Panc1 (cell line): ENCODE measurements at regions not wholly inside any gene's neighbourhood (a gene's known extent, or its start where the extent isn't known, plus 50 kb on each side); places are given as distances from the start of the nearest gene placed in this dataset.

Experiments
- ATAC-seq: fragments of 200-7000 bp; cut with Tn5 transposase; 2 replicates; pipeline ENCODE4 v1.9.1; 2020; ENCODE audit warnings: mild to moderate bottlenecking, moderate library complexity
- BruUV-seq: library from RNA; stranded (reverse); fragments of 400-500 nt; replicated peaks from 2 replicates; lab custom pipeline; 2021; lab: Mats Ljungman, UMichigan
- CTCF ChIA-PET: fragments of 300-600 bp; sonication (Branson Sonifier 250); formaldehyde crosslinking; loops from one replicate; lab custom pipeline; 2022; ENCODE audit warnings: antibody characterized with exemption; lab: Charles Lee
- POLR2A ChIA-PET: fragments of 300-600 bp; sonication (Branson Sonifier 250); formaldehyde crosslinking; loops from one replicate; lab custom pipeline; 2022; ENCODE audit warnings: antibody characterized with exemption; lab: Charles Lee
- DNase-seq: peaks from one replicate; pipeline ENCODE4 v3.0.0-alpha.2; 2010; ENCODE audit warnings: low read depth, low spot score
- H3K27ac ChIP-seq: 2 replicates; pipeline ENCODE4 v1.5.1; 2011; ENCODE audit warnings: mild to moderate bottlenecking, low read length, inconsistent platforms
- H3K27me3 ChIP-seq: fragments of 200-500 bp; sonication (Bioruptor generic); 2 replicates; pipeline ENCODE4 v1.6.0; 2014; ENCODE audit warnings: low read length, inconsistent platforms; ENCODE audit not compliant: control insufficient read depth, insufficient read depth
- H3K36me3 ChIP-seq: fragments of 200-500 bp; sonication (Bioruptor generic); 2 replicates; pipeline ENCODE4 v1.5.1; 2014; ENCODE audit warnings: inconsistent platforms, mild to moderate bottlenecking, low read length, moderate library complexity; ENCODE audit not compliant: control insufficient read depth, insufficient read depth
- H3K4me1 ChIP-seq: 2 replicates; pipeline ENCODE4 v1.5.1; 2011; ENCODE audit warnings: inconsistent platforms, mild to moderate bottlenecking, low read length, moderate library complexity; ENCODE audit not compliant: control insufficient read depth, insufficient read depth
- H3K4me3 ChIP-seq, 2 experiments: 2 replicates each; pipeline ENCODE4 v1.5.1; 2011 to 2012; ENCODE audit warnings: low read depth in 2 of 2, low read length in 2 of 2, mild to moderate bottlenecking in 2 of 2, inconsistent platforms in 1 of 2, moderate library complexity in 1 of 2
- H3K9me3 ChIP-seq: fragments of 200-500 bp; sonication (Bioruptor generic); 2 replicates; pipeline ENCODE4 v1.5.1; 2014; ENCODE audit warnings: low read depth, mild to moderate bottlenecking, inconsistent platforms, low read length, moderate library complexity; ENCODE audit not compliant: control insufficient read depth, insufficient read depth
- POLR2AphosphoS5 ChIP-seq: IDR thresholded peaks from 2 replicates; pipeline ENCODE4 v1.6.1; 2012; ENCODE audit warnings: mild to moderate bottlenecking, low read depth, low read length, moderate library complexity
- REST ChIP-seq, 2 experiments: IDR thresholded peaks; 2 replicates each; pipeline ENCODE4 v1.6.1; 2011 to 2012; ENCODE audit warnings: low read depth in 2 of 2, control low read depth in 1 of 2, low read length in 1 of 2, mild to moderate bottlenecking in 1 of 2, moderate library complexity in 1 of 2; ENCODE audit not compliant: insufficient read depth in 1 of 2
- SIN3A ChIP-seq: IDR thresholded peaks from 2 replicates; pipeline ENCODE4 v1.6.1; 2012; ENCODE audit warnings: low read depth, mild to moderate bottlenecking, low read length, moderate library complexity, borderline replicate concordance; ENCODE audit not compliant: insufficient read depth
- TCF7L2 ChIP-seq: IDR thresholded peaks from 2 replicates; pipeline ENCODE4 v1.6.1; 2011; ENCODE audit warnings: mild to moderate bottlenecking, low read depth, low read length, inconsistent platforms
- in situ Hi-C: cut with HindIII; loops from 2 replicates; pipeline ENCODE4 v1.10.0; 2016; ENCODE audit warnings: low sequenced_read_pairs, low pct_unique_long_range_greater_than_20kb
- intact Hi-C: fragments of 100-400 bp; cut with micrococcal nuclease; formaldehyde crosslinking; loops from one replicate; pipeline ENCODE4 v1.10.0; 2022; ENCODE audit not compliant: unreplicated experiment
- TF ChIP-seq, protein P1 (sequence below): fragments of 450-650 bp; IDR thresholded peaks from 2 replicates; pipeline ENCODE4 v1.5.1; 2017; ENCODE audit warnings: mild to moderate bottlenecking

DNA sequence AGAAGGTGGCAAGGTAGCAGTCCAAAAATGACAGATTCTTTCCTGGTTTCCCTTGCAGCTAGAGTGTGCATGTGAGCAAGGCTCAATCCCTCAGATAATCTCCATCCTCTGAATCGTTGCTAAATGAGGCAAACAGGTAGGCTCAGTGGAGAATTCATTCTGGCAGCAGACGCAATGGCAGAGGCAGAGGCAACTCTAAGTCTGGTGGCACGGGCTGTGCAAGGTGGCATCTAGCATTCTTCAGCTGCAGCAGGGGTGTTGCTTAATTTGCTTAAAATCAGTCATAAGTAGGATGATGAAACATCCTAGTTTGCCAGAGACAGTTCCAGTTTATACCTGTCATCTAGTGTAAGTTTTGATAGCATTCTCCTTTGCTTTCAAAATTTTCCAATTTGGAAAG, 391.1 kb upstream of the MEX3C start:
- no peak for TF ChIP-seq REST (IDR thresholded peaks at IDR 0.05; ENCODE audit: insufficient read depth in 1 of 2, low read depth in 2 of 2, low read length in 1 of 2)
- TF ChIP-seq, protein P1, sequence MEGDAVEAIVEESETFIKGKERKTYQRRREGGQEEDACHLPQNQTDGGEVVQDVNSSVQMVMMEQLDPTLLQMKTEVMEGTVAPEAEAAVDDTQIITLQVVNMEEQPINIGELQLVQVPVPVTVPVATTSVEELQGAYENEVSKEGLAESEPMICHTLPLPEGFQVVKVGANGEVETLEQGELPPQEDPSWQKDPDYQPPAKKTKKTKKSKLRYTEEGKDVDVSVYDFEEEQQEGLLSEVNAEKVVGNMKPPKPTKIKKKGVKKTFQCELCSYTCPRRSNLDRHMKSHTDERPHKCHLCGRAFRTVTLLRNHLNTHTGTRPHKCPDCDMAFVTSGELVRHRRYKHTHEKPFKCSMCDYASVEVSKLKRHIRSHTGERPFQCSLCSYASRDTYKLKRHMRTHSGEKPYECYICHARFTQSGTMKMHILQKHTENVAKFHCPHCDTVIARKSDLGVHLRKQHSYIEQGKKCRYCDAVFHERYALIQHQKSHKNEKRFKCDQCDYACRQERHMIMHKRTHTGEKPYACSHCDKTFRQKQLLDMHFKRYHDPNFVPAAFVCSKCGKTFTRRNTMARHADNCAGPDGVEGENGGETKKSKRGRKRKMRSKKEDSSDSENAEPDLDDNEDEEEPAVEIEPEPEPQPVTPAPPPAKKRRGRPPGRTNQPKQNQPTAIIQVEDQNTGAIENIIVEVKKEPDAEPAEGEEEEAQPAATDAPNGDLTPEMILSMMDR = no peak
- no peak for TF ChIP-seq POLR2AphosphoS5
- no peak for TF ChIP-seq SIN3A
- no peak for TF ChIP-seq TCF7L2
- Histone ChIP-seq H3K4me3 (no peak overlapping the region), H3K27me3 (no peaks in the 10 kb centered on the region), H3K4me1 (no peaks in the 10 kb centered on the region), H3K27ac (no peak overlapping the region), H3K36me3 (no peaks in the 10 kb centered on the region), H3K9me3 (no peaks in the 10 kb centered on the region)
- no TSS peak for BruUV-seq
- no peak for DNase-seq
- ChIA-PET POLR2A (no interaction called here), CTCF (no interaction called here)
- intact Hi-C loops (no loop called here), in situ Hi-C loops (no loop called here)
- ATAC-seq = no peak

DNA sequence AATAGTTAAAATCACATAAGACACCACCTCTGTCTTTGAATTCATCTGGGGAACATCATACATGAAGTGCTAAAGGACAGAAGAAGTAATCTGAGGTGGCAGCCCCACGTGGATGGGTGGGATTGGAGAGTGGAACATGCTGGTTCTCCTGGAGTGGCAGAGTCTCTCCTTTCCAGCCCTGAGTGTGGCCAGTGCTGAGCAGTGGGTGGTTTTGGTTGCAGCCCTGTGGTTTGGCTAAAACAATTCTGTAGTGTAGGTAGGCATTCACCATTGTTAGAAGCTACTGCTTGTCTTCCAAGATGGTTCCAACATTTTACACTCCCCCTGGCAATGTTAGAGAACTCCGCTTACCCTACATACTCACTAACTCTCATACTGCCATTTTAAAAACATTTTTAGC, 396.4 kb upstream of the MEX3C start:
- CTCF ChIA-PET = no interaction called here
- no peak for TF ChIP-seq SIN3A
- no peak for TF ChIP-seq REST (IDR thresholded peaks at IDR 0.05; ENCODE audit: insufficient read depth in 1 of 2, low read depth in 2 of 2, low read length in 1 of 2)
- TF ChIP-seq, protein P1 = no peak
- TF ChIP-seq TCF7L2 = no peak
- no peak for TF ChIP-seq POLR2AphosphoS5

More for the DNA sequence above, 396.4 kb upstream of the MEX3C start:
- in situ Hi-C loops = no loop called here
- ATAC-seq = no peak
- Histone ChIP-seq H3K9me3 (no peaks in the 10 kb centered on the region), H3K4me3 (no peak overlapping the region), H3K4me1 (no peaks in the 10 kb centered on the region), H3K27me3 (no peaks in the 10 kb centered on the region), H3K36me3 (no peaks in the 10 kb centered on the region), H3K27ac (no peak overlapping the region)
- BruUV-seq = no TSS peak
- intact Hi-C loops = no loop called here
- no peak for DNase-seq
- POLR2A ChIA-PET = no interaction called here
